Stimulated activated CD4-positive, alpha-beta T cell treated with anti-CD3 and anti-CD28 coated beads, Interleukin-4, amount 100 ng/mL, for 4 hours (primary cell): ENCODE measurements at regions not wholly inside any gene's neighbourhood (a gene's known extent, or its start where the extent isn't known, plus 50 kb on each side); places are given as distances from the start of the nearest gene placed in this dataset.

Source experiments
- DNase-seq, 2 experiments: peaks; one replicate each; pipeline ENCODE4 v3.0.0-alpha.2; 2020

- no peak for DNase-seq
These were observed 50.4 kb upstream of the CIBAR2 start for GRCh38 chr16:85162478-85163277.

GRCh38 chr16:85163278-85164112, 51.2 kb upstream of the CIBAR2 start:
- no peak for DNase-seq

GRCh38 chr16:85164431-85164830, 52.2 kb upstream of the CIBAR2 start:
- no peak for DNase-seq

GRCh38 chr16:85164838-85165516, 52.7 kb upstream of the CIBAR2 start:
- no peak for DNase-seq

- no peak for DNase-seq
These were observed 53.5 kb upstream of the CIBAR2 start for GRCh38 chr16:85165781-85166180.

- no peak for DNase-seq
These were observed 54.0 kb upstream of the CIBAR2 start for GRCh38 chr16:85166281-85166680.

GRCh38 chr16:85166699-85167588, 54.7 kb upstream of the CIBAR2 start:
- DNase-seq, result no peak

GRCh38 chr16:85167589-85168537, 55.6 kb upstream of the CIBAR2 start:
- no peak for DNase-seq

- peak in 1 of 2 experiments; percentile 11 for DNase-seq
These were observed 56.5 kb upstream of the CIBAR2 start for GRCh38 chr16:85168732-85169256.

GRCh38 chr16:85169333-85170065, 57.2 kb upstream of the CIBAR2 start:
- DNase-seq, result no peak

GRCh38 chr16:85170066-85170491, 57.8 kb upstream of the CIBAR2 start:
- no peak for DNase-seq

- DNase-seq, result no peak
These were observed 58.3 kb upstream of the CIBAR2 start for GRCh38 chr16:85170590-85171003.

GRCh38 chr16:85171004-85171758, 58.9 kb upstream of the CIBAR2 start:
- DNase-seq, result no peak

- no peak for DNase-seq
These were observed 59.6 kb upstream of the CIBAR2 start for GRCh38 chr16:85171759-85172454.

- DNase-seq, result no peak
These were observed 60.3 kb upstream of the CIBAR2 start for GRCh38 chr16:85172455-85173145.

- no peak for DNase-seq
These were observed 61.1 kb upstream of the CIBAR2 start for GRCh38 chr16:85173146-85173980.
